Tibial nerve (tissue), 4 donors: ENCODE measurements at regions not wholly inside any gene's neighbourhood (a gene's known extent, or its start where the extent isn't known, plus 50 kb on each side); places are given as distances from the start of the nearest gene placed in this dataset.
"Not testable (repeated sequence)": the region's sequence is repeated elsewhere in the genome, so short reads cannot be mapped to it uniquely, and the experiment has no call there.

Experiments used
- DNase-seq, 2 donors: peaks; one replicate each; pipeline ENCODE4 v3.0.0-alpha.2; 2019; ENCODE audit warnings: low spot score in 2 of 2
- H3K27ac ChIP-seq, 4 donors: fragments of 200-600 bp; sonication (generic) in 3 of 4; one replicate each; pipeline ENCODE4 v1.5.1; 2017 to 2019; ENCODE audit warnings: mild to moderate bottlenecking in 1 of 4
- H3K27me3 ChIP-seq, 2 donors: fragments of 200-600 bp; sonication (generic) in 1 of 2; one replicate each; pipeline versions ENCODE4 v1.5.1 to v1.6.0; 2017 to 2019
- H3K36me3 ChIP-seq, 3 donors: fragments of 200-600 bp; sonication (generic); one replicate each; pipeline ENCODE4 v1.5.1; 2018 to 2019
- H3K4me1 ChIP-seq, 4 donors: fragments of 200-600 bp; sonication (generic) in 3 of 4; one replicate each; pipeline ENCODE4 v1.5.1; 2017 to 2019
- H3K4me3 ChIP-seq, 4 donors: fragments of 200-600 bp; sonication (generic) in 3 of 4; one replicate each; pipeline ENCODE4 v1.5.1; 2017 to 2019; ENCODE audit warnings: mild to moderate bottlenecking in 1 of 4, moderate library complexity in 1 of 4
- H3K9me3 ChIP-seq, 4 donors: fragments of 200-600 bp; sonication (generic) in 3 of 4; one replicate each; pipeline ENCODE4 v1.5.1; 2017 to 2019
- CTCF ChIP-seq, 5 experiments: fragments of 200-600 bp in 3 of 5; fragments of 450-650 bp in 2 of 5; sonication (generic) in 3 of 5; IDR thresholded peaks; one replicate each; pipeline ENCODE4 v1.5.1; 2016 to 2019; ENCODE audit warnings: antibody characterized with exemption in 5 of 5, mild to moderate bottlenecking in 3 of 5, moderate library complexity in 2 of 5
- EP300 ChIP-seq, 2 donors: sonication (generic); formaldehyde crosslinking; IDR thresholded peaks; one replicate each; pipeline ENCODE4 v1.6.1; 2017; ENCODE audit warnings: antibody characterized with exemption in 2 of 2, mild to moderate bottlenecking in 1 of 2
- POLR2A ChIP-seq, 2 donors: fragments of 450-650 bp; IDR thresholded peaks; one replicate each; pipeline ENCODE4 v1.6.1; 2017; ENCODE audit warnings: antibody characterized with exemption in 2 of 2, mild to moderate bottlenecking in 2 of 2, moderate library complexity in 2 of 2
- WGBS, 2 donors: methylation state at CpG; one replicate each; pipeline ENCODE4 v1.1.5; 2018; 5-methylcytosine and 5-hydroxymethylcytosine counted together

GRCh38 chr4:4655011-4655410 is 113.2 kb upstream of the STX18 start:
- peaks cover 0 to 32% (median 0%) of the 10 kb centered on the region in 3 donors for H3K36me3 ChIP-seq
- no peaks in the 10 kb centered on the region for H3K4me1 ChIP-seq
- 73 to 81% methylated on average over 2 of the region's 2 CpGs for WGBS, 2 donors
- no peak overlapping the region for H3K4me3 ChIP-seq
- DNase-seq: no peak
- no peak overlapping the region for H3K27ac ChIP-seq
- no peaks in the 10 kb centered on the region for H3K27me3 ChIP-seq
- H3K9me3 ChIP-seq: no peaks in the 10 kb centered on the region
- no peak for TF ChIP-seq POLR2A (IDR thresholded peaks at IDR 0.05)
- no peak for TF ChIP-seq CTCF (IDR thresholded peaks at IDR 0.05)
- TF ChIP-seq EP300 (IDR thresholded peaks at IDR 0.05): no peak

- Histone ChIP-seq H3K9me3 (no peaks in the 10 kb centered on the region), H3K36me3 (peaks cover 0 to 33% (median 0%) of the 10 kb centered on the region in 3 donors), H3K27me3 (no peaks in the 10 kb centered on the region), H3K4me1 (no peaks in the 10 kb centered on the region), H3K4me3 (no peak overlapping the region), H3K27ac (no peak overlapping the region)
- TF ChIP-seq CTCF (IDR thresholded peaks at IDR 0.05): no peak
- whole genome bisulfite sequencing, 2 donors: 68 to 72% methylated on average over 12 of the region's 12 CpGs
- DNase-seq: no peak
Observed at GRCh38 chr4:4651811-4652755, 110.2 kb upstream of the STX18 start.

- Histone ChIP-seq H3K36me3 (peaks cover 0 to 20% (median 0%) of the 10 kb centered on the region in 3 donors), H3K9me3 (no peaks in the 10 kb centered on the region), H3K4me1 (no peaks in the 10 kb centered on the region), H3K27ac (no peak overlapping the region), H3K4me3 (no peak overlapping the region), H3K27me3 (no peaks in the 10 kb centered on the region)
- 76 to 83% methylated on average over 1 of the region's 1 CpG for WGBS, 2 donors
- TF ChIP-seq CTCF (IDR thresholded peaks at IDR 0.05): no peak
- TF ChIP-seq EP300 (IDR thresholded peaks at IDR 0.05): no peak
- TF ChIP-seq POLR2A (IDR thresholded peaks at IDR 0.05): no peak
- no peak for DNase-seq
Observed at GRCh38 chr4:4647041-4647440, 105.2 kb upstream of the STX18 start.

- H3K4me1 ChIP-seq: no peaks in the 10 kb centered on the region
- H3K27me3 ChIP-seq: no peaks in the 10 kb centered on the region
- 73 to 81% methylated on average over 3 of the region's 3 CpGs for WGBS, 2 donors
- TF ChIP-seq POLR2A (IDR thresholded peaks at IDR 0.05): no peak
- no peak for TF ChIP-seq CTCF (IDR thresholded peaks at IDR 0.05)
- no peak for TF ChIP-seq EP300 (IDR thresholded peaks at IDR 0.05)
- no peak for DNase-seq
- no peak overlapping the region for H3K4me3 ChIP-seq
- peaks cover 0 to 14% (median 0%) of the 10 kb centered on the region in 3 donors for H3K36me3 ChIP-seq
- no peaks in the 10 kb centered on the region for H3K9me3 ChIP-seq
- no peak overlapping the region for H3K27ac ChIP-seq
Observed at GRCh38 chr4:4645743-4646142, 103.9 kb upstream of the STX18 start.

- not testable (repeated sequence) for H3K4me3 ChIP-seq, H3K4me1 ChIP-seq, DNase-seq, H3K27me3 ChIP-seq, H3K27ac ChIP-seq, H3K9me3 ChIP-seq, H3K36me3 ChIP-seq
- WGBS, 2 donors: 93 to 96% methylated on average over 5 of the region's 5 CpGs
Observed at GRCh38 chr4:4644277-4644676, 102.4 kb upstream of the STX18 start.

GRCh38 chr4:4643743-4644142 is 101.9 kb upstream of the STX18 start:
- not testable (repeated sequence) for H3K4me1 ChIP-seq, H3K36me3 ChIP-seq, H3K9me3 ChIP-seq, H3K4me3 ChIP-seq, DNase-seq, H3K27ac ChIP-seq, H3K27me3 ChIP-seq
- WGBS, 2 donors: 93 to 95% methylated on average over 6 of the region's 6 CpGs
